ENCODE measurements at regions not wholly inside any gene's neighbourhood (a gene's known extent, or its start where the extent isn't known, plus 50 kb on each side); places are given as distances from the start of the nearest gene placed in this dataset.

GRCh38 chr6:14423955-14424354 is 306.4 kb downstream of the CD83 start:
- DNase-seq (ENCODE audit: low spot score in 2 of 2, unreplicated experiment in 2 of 2): no peak
- H3K27ac Mint-ChIP-seq: no peak overlapping the region

GRCh38 chr6:14425805-14426204 is 308.2 kb downstream of the CD83 start:
- peaks cover 2% of the 10 kb centered on the region for H3K9me3 Mint-ChIP-seq
- peaks cover 9% of the 10 kb centered on the region for H3K27me3 Mint-ChIP-seq (ENCODE audit: low read depth)
- H3K4me1 Mint-ChIP-seq: peaks cover 9% of the 10 kb centered on the region
- no peak for DNase-seq (ENCODE audit: low spot score in 2 of 2, unreplicated experiment in 2 of 2)
- no peaks in the 10 kb centered on the region for H3K36me3 Mint-ChIP-seq
- H3K27ac Mint-ChIP-seq: no peak overlapping the region
- TF ChIP-seq, protein P1, sequence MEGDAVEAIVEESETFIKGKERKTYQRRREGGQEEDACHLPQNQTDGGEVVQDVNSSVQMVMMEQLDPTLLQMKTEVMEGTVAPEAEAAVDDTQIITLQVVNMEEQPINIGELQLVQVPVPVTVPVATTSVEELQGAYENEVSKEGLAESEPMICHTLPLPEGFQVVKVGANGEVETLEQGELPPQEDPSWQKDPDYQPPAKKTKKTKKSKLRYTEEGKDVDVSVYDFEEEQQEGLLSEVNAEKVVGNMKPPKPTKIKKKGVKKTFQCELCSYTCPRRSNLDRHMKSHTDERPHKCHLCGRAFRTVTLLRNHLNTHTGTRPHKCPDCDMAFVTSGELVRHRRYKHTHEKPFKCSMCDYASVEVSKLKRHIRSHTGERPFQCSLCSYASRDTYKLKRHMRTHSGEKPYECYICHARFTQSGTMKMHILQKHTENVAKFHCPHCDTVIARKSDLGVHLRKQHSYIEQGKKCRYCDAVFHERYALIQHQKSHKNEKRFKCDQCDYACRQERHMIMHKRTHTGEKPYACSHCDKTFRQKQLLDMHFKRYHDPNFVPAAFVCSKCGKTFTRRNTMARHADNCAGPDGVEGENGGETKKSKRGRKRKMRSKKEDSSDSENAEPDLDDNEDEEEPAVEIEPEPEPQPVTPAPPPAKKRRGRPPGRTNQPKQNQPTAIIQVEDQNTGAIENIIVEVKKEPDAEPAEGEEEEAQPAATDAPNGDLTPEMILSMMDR (IDR thresholded peaks at IDR 0.05; ENCODE audit: unreplicated experiment): no peak
- no peak overlapping the region for H3K4me3 Mint-ChIP-seq

More at GRCh38 chr6:14423955-14424354, 306.4 kb downstream of the CD83 start:
- H3K9me3 Mint-ChIP-seq: peaks cover 15% of the 10 kb centered on the region
- peaks cover 1% of the 10 kb centered on the region for H3K4me1 Mint-ChIP-seq
- H3K4me3 Mint-ChIP-seq: no peak overlapping the region
- peaks cover 8% of the 10 kb centered on the region for H3K27me3 Mint-ChIP-seq (ENCODE audit: low read depth)
- TF ChIP-seq, protein P1 (IDR thresholded peaks at IDR 0.05; ENCODE audit: unreplicated experiment): no peak
- H3K36me3 Mint-ChIP-seq: no peaks in the 10 kb centered on the region

DNA sequence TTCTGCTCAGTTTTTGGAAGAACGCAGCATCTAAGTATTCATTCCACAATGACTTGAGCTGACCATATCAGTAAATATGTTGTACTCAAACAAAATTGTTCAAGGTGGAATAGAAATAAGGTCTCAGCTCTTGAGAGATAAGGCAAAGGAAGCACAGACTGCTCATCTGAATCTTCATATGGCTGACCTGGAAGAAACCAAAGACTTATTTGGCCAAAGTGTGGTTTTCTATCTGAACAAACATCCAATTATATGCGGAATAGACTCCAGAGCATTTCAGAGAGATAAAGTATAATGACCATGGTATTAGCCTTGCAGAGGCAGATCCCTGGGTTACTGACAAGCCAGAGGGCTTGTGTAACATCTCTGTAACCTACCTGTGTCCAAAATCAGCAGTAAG is 308.7 kb downstream of the CD83 start:
- no peak overlapping the region for H3K27ac Mint-ChIP-seq
- no peaks in the 10 kb centered on the region for H3K36me3 Mint-ChIP-seq
- no peak overlapping the region for H3K4me3 Mint-ChIP-seq
- H3K9me3 Mint-ChIP-seq: no peaks in the 10 kb centered on the region
- TF ChIP-seq, protein P1 (IDR thresholded peaks at IDR 0.05; ENCODE audit: unreplicated experiment): no peak
- peaks cover 9% of the 10 kb centered on the region for H3K27me3 Mint-ChIP-seq (ENCODE audit: low read depth)
- DNase-seq (ENCODE audit: low spot score in 2 of 2, unreplicated experiment in 2 of 2): no peak
- peaks cover 9% of the 10 kb centered on the region for H3K4me1 Mint-ChIP-seq

GRCh38 chr6:14428269-14428668 is 310.7 kb downstream of the CD83 start:
- Mint-ChIP-seq H3K36me3 (no peaks in the 10 kb centered on the region), H3K4me3 (no peak overlapping the region), H3K4me1 (peaks cover 11% of the 10 kb centered on the region), H3K27ac (no peak overlapping the region), H3K27me3 (ENCODE audit: low read depth) (peaks cover 13% of the 10 kb centered on the region), H3K9me3 (no peaks in the 10 kb centered on the region)
- no peak for DNase-seq (ENCODE audit: low spot score in 2 of 2, unreplicated experiment in 2 of 2)
- TF ChIP-seq, protein P1 (IDR thresholded peaks at IDR 0.05; ENCODE audit: unreplicated experiment): no peak

DNA sequence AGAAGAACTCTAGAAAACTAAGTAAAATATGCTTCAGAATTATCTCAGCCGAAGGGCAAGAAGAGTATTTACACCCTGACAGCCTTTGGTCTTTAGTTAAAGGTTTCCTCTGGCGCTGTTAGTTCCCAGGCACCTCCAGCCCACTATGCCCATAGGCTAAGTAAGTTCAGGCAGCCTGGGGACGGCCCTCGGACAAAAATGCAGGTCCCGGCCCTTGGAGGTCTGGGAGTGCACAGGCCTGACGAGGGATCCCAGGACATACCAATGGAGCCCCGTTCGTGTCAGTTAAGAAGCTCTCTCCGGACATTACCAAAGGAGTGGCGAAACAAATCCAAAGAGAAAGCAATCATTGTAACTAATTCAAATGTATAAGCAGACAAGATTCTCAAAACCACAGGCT is 311.8 kb downstream of the CD83 start:
- Mint-ChIP-seq H3K4me1 (peaks cover 11% of the 10 kb centered on the region), H3K9me3 (peaks cover 4% of the 10 kb centered on the region), H3K4me3 (no peak overlapping the region), H3K27ac (no peak overlapping the region), H3K27me3 (ENCODE audit: low read depth) (peaks cover 13% of the 10 kb centered on the region), H3K36me3 (no peaks in the 10 kb centered on the region)
- DNase-seq (ENCODE audit: low spot score in 2 of 2, unreplicated experiment in 2 of 2): no peak
- TF ChIP-seq, protein P1 (IDR thresholded peaks at IDR 0.05; ENCODE audit: unreplicated experiment): no peak

DNA sequence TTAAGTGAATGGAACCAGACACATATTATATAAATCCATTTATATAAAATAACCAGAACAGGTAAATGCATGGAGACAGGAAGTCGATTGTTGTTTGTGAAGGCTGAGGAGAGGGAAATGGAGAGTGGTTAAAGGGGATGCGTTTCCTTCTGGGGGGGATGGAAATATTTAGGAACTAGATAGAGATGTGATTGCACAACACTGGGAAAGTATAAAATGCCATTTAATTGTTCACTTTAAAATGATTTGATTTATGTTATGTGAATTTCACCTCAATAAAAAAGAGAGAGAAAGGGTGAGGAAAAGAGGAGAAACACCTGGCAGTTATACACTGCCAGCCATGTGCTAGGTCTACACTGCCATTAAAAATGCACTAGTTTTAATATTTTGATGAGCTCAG is 312.6 kb downstream of the CD83 start:
- Mint-ChIP-seq H3K27ac (no peak overlapping the region), H3K36me3 (no peaks in the 10 kb centered on the region), H3K4me3 (no peak overlapping the region), H3K9me3 (peaks cover 4% of the 10 kb centered on the region), H3K4me1 (peaks cover 11% of the 10 kb centered on the region), H3K27me3 (ENCODE audit: low read depth) (peaks cover 9% of the 10 kb centered on the region)
- TF ChIP-seq, protein P1 (IDR thresholded peaks at IDR 0.05; ENCODE audit: unreplicated experiment): no peak
- no peak for DNase-seq (ENCODE audit: low spot score in 2 of 2, unreplicated experiment in 2 of 2)
